ENCODE measurements at regions not wholly inside any gene's neighbourhood (a gene's known extent, or its start where the extent isn't known, plus 50 kb on each side); places are given as distances from the start of the nearest gene placed in this dataset.

DNA sequence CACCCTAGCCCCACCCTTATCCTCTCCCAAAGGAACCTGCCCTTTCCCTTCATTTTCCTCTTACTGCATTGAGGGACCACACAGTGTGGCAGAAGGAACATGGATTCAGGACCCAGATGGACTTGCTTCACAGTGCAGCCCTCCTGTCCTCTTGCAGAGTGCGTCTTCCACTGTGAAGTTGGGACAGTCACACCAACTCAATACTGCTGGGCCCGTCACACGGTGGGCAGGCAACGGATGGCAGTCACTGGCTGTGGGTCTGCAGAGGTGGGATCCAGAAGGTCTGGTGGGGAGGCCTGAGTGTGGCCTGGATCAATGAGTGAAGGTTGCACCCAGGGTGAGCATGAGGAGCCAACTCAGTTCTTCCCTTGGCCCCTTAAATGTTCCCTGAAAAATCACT lies 129.9 kb upstream of the B3GAT1 start:
- intact Hi-C loops (cut with DNase I; ENCODE audit: low total_unique reads) (no loop called here), in situ Hi-C loops (cut with MboI; ENCODE audit: low sequenced_read_pairs in 4 of 4) (no loop called here)
- Histone ChIP-seq H3K4me1 (no peaks in the 10 kb centered on the region), H3K36me3 (no peaks in the 10 kb centered on the region), H3K27ac (no peak overlapping the region), H3K27me3 (peaks cover 0 to 6% (median 0%) of the 10 kb centered on the region in 3 donors), H3K4me3 (no peak overlapping the region), H3K9me3 (no peaks in the 10 kb centered on the region)
- TF ChIP-seq, protein P1, sequence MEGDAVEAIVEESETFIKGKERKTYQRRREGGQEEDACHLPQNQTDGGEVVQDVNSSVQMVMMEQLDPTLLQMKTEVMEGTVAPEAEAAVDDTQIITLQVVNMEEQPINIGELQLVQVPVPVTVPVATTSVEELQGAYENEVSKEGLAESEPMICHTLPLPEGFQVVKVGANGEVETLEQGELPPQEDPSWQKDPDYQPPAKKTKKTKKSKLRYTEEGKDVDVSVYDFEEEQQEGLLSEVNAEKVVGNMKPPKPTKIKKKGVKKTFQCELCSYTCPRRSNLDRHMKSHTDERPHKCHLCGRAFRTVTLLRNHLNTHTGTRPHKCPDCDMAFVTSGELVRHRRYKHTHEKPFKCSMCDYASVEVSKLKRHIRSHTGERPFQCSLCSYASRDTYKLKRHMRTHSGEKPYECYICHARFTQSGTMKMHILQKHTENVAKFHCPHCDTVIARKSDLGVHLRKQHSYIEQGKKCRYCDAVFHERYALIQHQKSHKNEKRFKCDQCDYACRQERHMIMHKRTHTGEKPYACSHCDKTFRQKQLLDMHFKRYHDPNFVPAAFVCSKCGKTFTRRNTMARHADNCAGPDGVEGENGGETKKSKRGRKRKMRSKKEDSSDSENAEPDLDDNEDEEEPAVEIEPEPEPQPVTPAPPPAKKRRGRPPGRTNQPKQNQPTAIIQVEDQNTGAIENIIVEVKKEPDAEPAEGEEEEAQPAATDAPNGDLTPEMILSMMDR (IDR thresholded peaks at IDR 0.05 in 4 of 5, conservative IDR thresholded peaks at IDR 0.05 in 1 of 5) = no peak
- no peak for TF ChIP-seq POLR2A (IDR thresholded peaks at IDR 0.05)
- DNase-seq (no peak), ATAC-seq (no peak)

DNA sequence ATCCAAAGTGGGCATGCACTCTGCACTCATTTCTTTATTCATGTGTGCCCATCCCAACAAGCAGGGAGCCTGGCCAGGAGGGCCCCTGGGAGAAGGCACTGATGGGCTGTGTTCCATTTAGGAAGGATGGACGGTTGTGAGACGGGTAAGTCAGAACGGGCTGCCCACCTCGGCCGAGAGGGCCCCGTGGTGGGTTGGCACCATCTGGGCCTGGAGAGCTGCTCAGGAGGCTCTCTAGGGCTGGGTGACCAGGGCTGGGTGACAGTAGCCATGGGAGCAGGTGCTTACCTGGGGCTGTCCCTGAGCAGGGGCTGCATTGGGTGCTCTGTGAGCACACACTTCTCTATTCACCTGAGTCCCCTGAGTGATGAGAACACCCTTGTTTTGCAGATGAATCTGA lies 129.3 kb upstream of the B3GAT1 start:
- Histone ChIP-seq H3K4me3 (no peak overlapping the region), H3K9me3 (no peaks in the 10 kb centered on the region), H3K27ac (no peak overlapping the region), H3K4me1 (no peaks in the 10 kb centered on the region), H3K36me3 (no peaks in the 10 kb centered on the region), H3K27me3 (peaks cover 0 to 6% (median 0%) of the 10 kb centered on the region in 3 donors)
- DNase-seq (no peak), ATAC-seq (no peak)
- intact Hi-C loops (cut with DNase I; ENCODE audit: low total_unique reads) (no loop called here), in situ Hi-C loops (cut with MboI; ENCODE audit: low sequenced_read_pairs in 4 of 4) (no loop called here)
- no peak for TF ChIP-seq POLR2A (IDR thresholded peaks at IDR 0.05)
- TF ChIP-seq, protein P1 (IDR thresholded peaks at IDR 0.05 in 4 of 5, conservative IDR thresholded peaks at IDR 0.05 in 1 of 5) = no peak

DNA sequence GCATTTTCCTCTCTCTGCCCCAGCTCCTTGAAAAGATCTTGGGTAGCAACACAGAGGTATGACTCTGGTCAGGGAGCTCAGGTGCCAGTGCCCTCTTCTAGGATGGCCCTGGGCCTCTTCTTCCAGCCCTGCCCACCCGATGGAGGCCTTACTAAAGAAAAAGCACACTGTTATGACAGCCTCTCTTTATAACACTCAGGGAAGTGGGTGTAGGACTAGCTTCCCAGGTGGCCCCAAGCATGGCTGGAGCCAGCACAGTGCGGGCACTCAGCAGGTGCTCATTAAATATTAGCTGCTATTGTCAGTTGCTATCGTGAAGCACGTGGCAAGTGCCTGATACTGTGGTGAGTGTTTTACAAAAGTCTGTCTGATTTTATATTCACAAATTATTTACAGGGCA lies 127.2 kb upstream of the B3GAT1 start:
- H3K27me3 ChIP-seq = peaks cover 0 to 6% (median 0%) of the 10 kb centered on the region in 3 donors
- no peak overlapping the region for H3K4me3 ChIP-seq
- DNase-seq (no peak), ATAC-seq (no peak)
- no peak for TF ChIP-seq POLR2A (IDR thresholded peaks at IDR 0.05)
- TF ChIP-seq, protein P1 (IDR thresholded peaks at IDR 0.05 in 4 of 5, conservative IDR thresholded peaks at IDR 0.05 in 1 of 5) = no peak
- in situ Hi-C loops (cut with MboI; ENCODE audit: low sequenced_read_pairs in 4 of 4) = no loop called here
- no peaks in the 10 kb centered on the region for H3K4me1 ChIP-seq
- no peaks in the 10 kb centered on the region for H3K36me3 ChIP-seq
- H3K27ac ChIP-seq = no peak overlapping the region
- H3K9me3 ChIP-seq = no peaks in the 10 kb centered on the region
- intact Hi-C loops (cut with DNase I; ENCODE audit: low total_unique reads) = no loop called here

DNA sequence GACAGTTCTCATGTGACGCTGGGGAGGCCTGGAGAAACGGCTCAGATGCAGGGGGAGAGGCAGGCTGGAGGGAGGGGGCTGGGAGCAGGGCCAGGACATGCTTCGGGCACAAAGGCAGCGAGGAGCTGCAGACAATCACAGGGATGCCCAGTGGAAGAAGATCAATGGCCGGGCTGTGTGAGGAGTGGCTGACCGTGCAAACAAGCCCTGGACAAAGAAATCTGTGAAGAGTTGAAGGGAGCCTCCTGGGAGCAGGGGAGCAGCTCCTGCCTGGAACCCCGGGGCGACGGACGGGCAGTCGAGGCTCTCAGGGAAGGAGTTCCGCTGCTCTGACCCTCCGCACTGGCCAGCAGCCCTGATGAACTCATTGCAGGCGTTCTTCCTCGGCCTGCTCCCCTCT lies 126.7 kb upstream of the B3GAT1 start:
- peaks cover 0 to 6% (median 0%) of the 10 kb centered on the region in 3 donors for H3K27me3 ChIP-seq
- TF ChIP-seq POLR2A (IDR thresholded peaks at IDR 0.05) = no peak
- TF ChIP-seq, protein P1 (IDR thresholded peaks at IDR 0.05 in 4 of 5, conservative IDR thresholded peaks at IDR 0.05 in 1 of 5) = no peak
- no peaks in the 10 kb centered on the region for H3K4me1 ChIP-seq
- in situ Hi-C loops (cut with MboI; ENCODE audit: low sequenced_read_pairs in 4 of 4) = no loop called here
- no peak overlapping the region for H3K27ac ChIP-seq
- no peaks in the 10 kb centered on the region for H3K9me3 ChIP-seq
- no peaks in the 10 kb centered on the region for H3K36me3 ChIP-seq
- no peak for ATAC-seq
- intact Hi-C loops (cut with DNase I; ENCODE audit: low total_unique reads) = no loop called here
- no peak for DNase-seq
- H3K4me3 ChIP-seq = no peak overlapping the region

DNA sequence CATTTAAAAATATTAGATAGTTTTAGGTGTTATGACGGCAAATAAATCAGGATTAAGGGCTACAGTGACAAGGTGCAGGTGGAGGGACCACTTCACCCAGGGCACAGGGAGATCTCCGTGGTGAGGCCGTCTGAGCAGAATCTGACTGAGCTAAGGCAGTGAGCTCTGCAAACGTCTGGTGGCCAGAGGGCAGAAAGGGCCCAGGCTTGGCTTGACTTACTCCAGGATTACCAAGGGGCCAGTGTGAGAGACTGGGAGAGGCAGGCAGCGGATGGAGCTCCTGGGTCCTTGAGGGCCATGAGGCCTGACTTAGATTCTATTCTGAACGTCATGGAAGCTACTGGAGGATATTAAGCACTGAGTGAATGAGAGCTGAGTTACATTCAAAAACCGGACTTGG lies 125.9 kb upstream of the B3GAT1 start:
- H3K27me3 ChIP-seq = peaks cover 0 to 9% (median under 1%) of the 10 kb centered on the region in 3 donors
- in situ Hi-C loops (cut with MboI; ENCODE audit: low sequenced_read_pairs in 4 of 4) = no loop called here
- no peaks in the 10 kb centered on the region for H3K9me3 ChIP-seq

More for the DNA sequence above, 125.9 kb upstream of the B3GAT1 start:
- TF ChIP-seq POLR2A (IDR thresholded peaks at IDR 0.05) = no peak
- TF ChIP-seq, protein P1 (IDR thresholded peaks at IDR 0.05 in 4 of 5, conservative IDR thresholded peaks at IDR 0.05 in 1 of 5) = no peak
- Histone ChIP-seq H3K36me3 (no peaks in the 10 kb centered on the region), H3K27ac (no peak overlapping the region), H3K4me3 (no peak overlapping the region), H3K4me1 (no peaks in the 10 kb centered on the region)
- intact Hi-C loops (cut with DNase I; ENCODE audit: low total_unique reads) = no loop called here
- DNase-seq (no peak), ATAC-seq (no peak)
